ENCODE measurements at regions not wholly inside any gene's neighbourhood (a gene's known extent, or its start where the extent isn't known, plus 50 kb on each side); places are given as distances from the start of the nearest gene placed in this dataset.
"Not testable (repeated sequence)": the region's sequence is repeated elsewhere in the genome, so short reads cannot be mapped to it uniquely, and the experiment has no call there.

DNA sequence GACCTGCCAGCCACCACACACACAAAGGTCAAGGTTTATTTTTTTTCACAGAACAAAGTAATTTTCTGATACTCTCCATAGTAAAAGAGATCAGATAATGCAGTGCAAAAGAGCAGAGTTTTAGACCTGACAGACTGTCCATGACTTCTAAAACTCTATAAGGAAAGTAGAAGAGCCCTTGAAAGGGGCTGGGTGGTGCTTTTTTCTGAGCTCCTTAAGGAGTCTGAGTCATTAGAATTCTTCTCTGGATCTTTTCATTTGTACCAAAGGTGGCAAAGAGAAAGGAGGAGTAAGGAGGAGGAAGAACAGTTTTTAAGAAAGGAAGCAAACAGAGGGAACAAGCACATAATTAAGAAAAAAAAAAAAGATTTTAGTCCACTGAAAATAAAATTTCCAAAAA lies 1463.4 kb downstream of the KHDRBS2 start:
- not testable (repeated sequence) for ATAC-seq

DNA sequence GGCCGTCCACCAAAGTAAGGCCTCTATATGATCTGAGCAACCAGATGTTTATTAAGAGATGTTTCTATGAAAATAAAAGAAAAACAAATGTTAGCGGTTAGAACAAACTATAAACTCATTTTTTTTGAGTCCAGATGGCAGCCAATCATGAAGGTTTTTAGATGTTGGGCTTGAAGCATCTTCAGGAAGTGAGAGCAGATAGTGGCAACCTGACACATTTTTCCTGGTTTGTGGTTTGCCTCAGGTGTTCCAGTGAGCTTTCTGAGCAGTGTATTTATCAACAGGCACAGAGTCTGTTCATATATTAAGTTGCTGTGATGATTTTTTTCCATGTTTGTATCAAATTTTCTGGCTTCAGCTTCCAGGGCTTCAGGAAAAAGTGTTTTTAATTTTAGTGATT lies 1468.0 kb downstream of the KHDRBS2 start:
- not testable (repeated sequence) for ATAC-seq

DNA sequence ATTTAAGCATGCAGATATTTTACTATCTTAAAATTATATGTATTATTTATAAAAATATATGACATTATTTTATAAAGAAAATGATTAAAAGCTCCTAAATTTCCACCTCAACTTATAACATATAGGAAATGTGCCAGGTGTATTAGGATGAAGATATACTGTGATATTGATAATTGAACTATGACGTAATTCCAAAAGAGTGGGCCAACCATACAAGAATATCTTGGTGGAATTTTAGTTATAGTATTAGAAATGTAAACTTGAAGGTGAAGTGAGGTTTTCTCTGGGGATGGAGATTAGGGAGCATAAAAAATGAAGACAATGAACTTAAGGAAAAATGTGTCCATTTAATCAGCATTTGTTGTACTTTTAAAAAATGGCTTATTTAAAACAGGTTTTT lies 1471.2 kb downstream of the KHDRBS2 start:
- not testable (repeated sequence) for ATAC-seq

DNA sequence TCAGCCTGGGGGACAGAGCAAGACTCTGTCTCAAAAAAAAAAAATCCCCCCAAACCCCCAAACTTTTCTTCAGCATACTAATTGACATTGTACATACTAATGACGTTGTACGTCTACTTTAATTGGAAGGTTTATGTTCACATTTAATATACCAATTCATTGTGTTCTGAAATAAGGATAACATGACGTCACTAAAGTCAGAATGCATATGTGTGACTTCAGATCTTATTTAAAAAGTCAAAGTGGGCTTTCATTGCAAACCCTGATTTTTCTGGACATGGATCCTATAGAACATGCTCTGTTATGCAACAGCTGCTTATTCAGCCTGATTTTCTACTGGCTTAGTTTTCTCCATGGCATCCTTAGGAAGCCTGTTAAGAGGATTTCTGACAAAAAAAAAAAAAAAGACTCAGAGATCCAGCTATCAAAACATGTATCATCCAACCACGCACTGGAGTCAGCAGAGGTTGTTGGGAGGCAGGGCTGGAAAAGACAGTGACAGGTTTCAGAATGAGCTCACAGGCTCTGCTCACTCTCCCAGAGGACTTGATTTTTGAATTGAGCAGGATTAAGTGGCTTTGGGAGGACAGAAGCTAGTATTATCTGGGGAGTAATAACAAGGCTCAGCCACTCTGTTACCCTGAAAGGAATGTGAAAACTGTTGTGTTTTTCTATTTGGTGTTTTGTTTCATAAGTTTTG lies 1472.0 kb downstream of the KHDRBS2 start:
- not testable (repeated sequence) for ATAC-seq

GRCh38 chr6:60810216-60810615 lies 1475.8 kb downstream of the KHDRBS2 start:
- not testable (repeated sequence) for ATAC-seq

GRCh38 chr6:60799146-60799545 lies 1486.9 kb downstream of the KHDRBS2 start:
- ATAC-seq = not testable (repeated sequence)

DNA sequence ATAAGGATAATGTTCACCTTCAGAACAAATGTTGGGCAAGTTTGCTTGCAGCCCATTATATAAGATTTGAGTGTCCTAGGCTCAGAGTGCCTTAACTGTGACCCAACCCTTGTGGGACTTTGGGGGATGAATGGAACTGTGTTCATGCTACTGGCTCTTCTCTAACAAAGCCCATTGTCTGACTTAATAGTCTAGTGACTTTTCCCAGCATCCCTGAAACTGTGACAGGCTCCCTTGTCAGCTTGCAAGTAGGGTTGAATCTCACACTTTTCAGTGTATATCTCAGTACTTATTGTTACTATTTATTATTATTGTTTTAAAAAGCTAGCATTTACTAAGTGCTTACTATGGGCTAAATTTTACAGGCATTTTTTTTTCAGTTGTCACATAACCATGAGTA lies 1488.2 kb downstream of the KHDRBS2 start:
- ATAC-seq = not testable (repeated sequence)

- ATAC-seq = not testable (repeated sequence)
These were observed 1496.4 kb downstream of the KHDRBS2 start for GRCh38 chr6:60789601-60790000.

GRCh38 chr6:60782698-60783464 lies 1503.1 kb downstream of the KHDRBS2 start:
- not testable (repeated sequence) for ATAC-seq

DNA sequence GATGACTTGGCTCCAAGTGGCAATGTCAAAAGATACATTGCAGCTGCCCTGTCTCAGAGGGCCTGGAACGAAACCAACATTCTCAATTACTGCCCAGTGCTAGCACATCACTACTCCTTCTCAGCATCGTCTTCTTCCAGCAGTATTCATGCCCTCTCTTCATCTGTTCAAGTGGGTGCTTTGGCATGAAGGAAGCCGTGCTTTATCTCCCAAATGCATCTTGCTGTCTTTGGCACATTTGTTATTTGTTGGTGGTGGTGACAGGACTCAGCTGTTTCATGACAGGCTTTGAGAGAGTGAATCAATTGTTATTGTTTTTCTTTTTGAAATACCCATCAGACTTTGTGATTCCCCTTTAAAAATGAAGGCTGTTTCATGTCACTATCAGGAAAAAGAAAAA lies 1506.4 kb downstream of the KHDRBS2 start:
- not testable (repeated sequence) for ATAC-seq

- ATAC-seq = not testable (repeated sequence)
These were observed 1518.1 kb downstream of the KHDRBS2 start for GRCh38 chr6:60767791-60768499.

GRCh38 chr6:60765331-60765730 lies 1520.7 kb downstream of the KHDRBS2 start:
- not testable (repeated sequence) for ATAC-seq

- ATAC-seq = not testable (repeated sequence)
These were observed 1522.5 kb downstream of the KHDRBS2 start for GRCh38 chr6:60763464-60764080.

DNA sequence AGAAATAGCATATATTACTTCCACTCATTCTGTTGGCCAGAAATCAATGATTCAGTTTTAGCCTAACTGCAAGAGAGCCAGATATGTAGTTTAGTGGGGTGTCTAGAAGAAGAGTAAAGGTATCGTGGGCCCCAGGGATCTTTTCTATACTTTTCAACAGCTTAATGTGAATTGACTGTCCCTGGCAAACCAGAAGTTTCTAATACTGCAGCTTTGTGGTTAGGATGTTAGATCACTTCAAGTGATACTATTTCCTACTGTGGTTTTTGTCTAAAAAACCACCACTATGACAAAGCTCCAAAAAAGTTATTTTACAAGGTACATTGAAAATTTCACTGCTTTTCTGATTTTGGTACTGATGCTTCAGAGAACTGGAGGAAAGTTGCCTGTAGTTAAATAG lies 1525.1 kb downstream of the KHDRBS2 start:
- not testable (repeated sequence) for ATAC-seq

DNA sequence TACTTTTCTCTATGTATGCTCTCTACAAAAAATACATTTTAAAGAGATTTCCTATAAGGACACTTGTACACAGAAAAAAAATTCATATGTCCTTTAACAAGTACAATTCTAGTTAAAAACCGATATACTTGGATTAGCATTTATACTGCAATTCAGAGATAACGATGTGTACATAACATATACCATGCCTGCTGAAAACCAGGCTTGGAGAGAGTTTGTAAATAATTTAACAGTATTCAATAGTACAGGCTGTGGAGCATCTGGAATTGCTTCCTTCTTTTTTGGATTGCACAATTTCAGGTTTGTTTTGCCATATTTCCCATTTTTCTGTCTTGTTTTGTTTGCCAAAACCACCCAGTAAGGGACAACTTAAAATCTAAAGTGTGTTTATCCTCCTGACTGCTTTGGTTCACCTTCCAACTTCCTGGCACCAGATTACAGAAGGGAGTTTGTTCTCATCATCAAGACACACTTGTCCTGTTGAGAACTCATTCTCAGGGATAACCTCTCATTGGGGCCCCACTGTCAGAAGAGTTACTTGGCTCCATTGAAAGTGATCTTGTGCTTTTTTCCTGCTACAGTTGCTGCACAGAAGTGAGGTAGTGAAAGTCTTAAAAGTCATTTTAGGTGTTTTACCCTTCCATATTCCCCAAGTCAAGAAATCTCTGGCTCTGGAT lies 1526.7 kb downstream of the KHDRBS2 start:
- ATAC-seq = not testable (repeated sequence)

DNA sequence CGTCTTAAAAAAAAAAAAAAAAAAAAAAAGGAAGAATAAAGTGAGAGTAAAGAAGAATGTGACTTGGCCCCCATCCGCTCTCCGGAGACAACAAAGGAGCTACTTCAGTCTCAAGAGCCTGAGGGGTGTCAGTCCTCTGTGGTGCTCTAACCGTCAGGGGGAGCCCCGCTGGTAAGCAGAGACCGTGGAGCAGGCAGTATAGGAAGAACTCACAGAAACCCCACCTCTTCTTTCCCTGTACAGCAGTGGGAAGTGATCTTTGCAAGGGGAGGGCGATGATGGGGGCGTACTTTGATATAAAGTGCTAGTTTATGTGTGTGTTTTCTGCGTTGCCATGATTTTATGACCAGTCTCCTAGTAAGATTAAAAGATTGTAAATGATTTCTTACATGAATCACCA lies 1527.3 kb downstream of the KHDRBS2 start:
- not testable (repeated sequence) for ATAC-seq
